CD4-positive, CD25-positive, alpha-beta regulatory T cell (primary cell): ENCODE measurements at regions not wholly inside any gene's neighbourhood (a gene's known extent, or its start where the extent isn't known, plus 50 kb on each side); places are given as distances from the start of the nearest gene placed in this dataset.
A peak's percentile ranks its signal among the peaks of the same experiment; 100 is the strongest.

Experiments
- ATAC-seq, 2 donors: fragments of 150-1000 bp; cut with Tn5 transposase; one replicate each; pipeline ENCODE4 v1.10.0; 2021; ENCODE audit warnings: low read depth in 2 of 2, moderate number of reproducible peaks in 2 of 2, moderate library complexity in 1 of 2
- DNase-seq, 3 donors: peaks; one replicate each; pipeline versions ENCODE4 v3.0.0 to v3.0.0-alpha.2; 2012 to 2022; ENCODE audit warnings: mixed read lengths in 1 of 3
- H3K27ac ChIP-seq: one replicate; pipeline ENCODE4 v1.7.0; 2013; ENCODE audit warnings: mild to moderate bottlenecking, low read length; ENCODE audit not compliant: insufficient read depth, poor library complexity, severe bottlenecking
- H3K27me3 ChIP-seq: one replicate; pipeline ENCODE4 v1.7.0; 2013; ENCODE audit warnings: low read length; ENCODE audit not compliant: control insufficient read depth, insufficient read depth
- H3K36me3 ChIP-seq: one replicate; pipeline ENCODE4 v1.7.0; 2013; ENCODE audit warnings: mild to moderate bottlenecking, low read length, moderate library complexity; ENCODE audit not compliant: control insufficient read depth, insufficient read depth
- H3K4me1 ChIP-seq: 2 replicates; pipeline ENCODE4 v1.7.0; 2013; ENCODE audit warnings: mild to moderate bottlenecking, low read length; ENCODE audit not compliant: insufficient read depth, control insufficient read depth, poor library complexity, severe bottlenecking
- H3K4me3 ChIP-seq: one replicate; pipeline ENCODE4 v1.7.0; 2013; ENCODE audit warnings: low read depth, mild to moderate bottlenecking, low read length, moderate library complexity
- H3K9me3 ChIP-seq, 2 experiments: 1 replicate in 1 of 2; 2 replicates in 1 of 2; pipeline ENCODE4 v1.7.0; 2013; ENCODE audit warnings: low read length in 2 of 2, mild to moderate bottlenecking in 1 of 2, moderate library complexity in 1 of 2; ENCODE audit not compliant: control insufficient read depth in 2 of 2
- H3K27ac Mint-ChIP-seq, 3 donors: one replicate each; pipeline ENCODE4 v1.8.0; 2020 to 2022; ENCODE audit warnings: mild to moderate bottlenecking in 3 of 3, mixed read lengths in 3 of 3, moderate library complexity in 2 of 3
- H3K27me3 Mint-ChIP-seq: one replicate; pipeline ENCODE4 v1.8.0; 2022; ENCODE audit warnings: mild to moderate bottlenecking, mixed read lengths
- H3K36me3 Mint-ChIP-seq: one replicate; pipeline ENCODE4 v1.8.0; 2020; ENCODE audit warnings: mixed read lengths
- H3K4me1 Mint-ChIP-seq, 4 donors: one replicate each; pipeline ENCODE4 v1.8.0; 2020 to 2022; ENCODE audit warnings: mixed read lengths in 4 of 4, mild to moderate bottlenecking in 1 of 4
- H3K4me3 Mint-ChIP-seq, 4 donors: one replicate each; pipeline ENCODE4 v1.8.0; 2020 to 2022; ENCODE audit warnings: mild to moderate bottlenecking in 4 of 4, mixed read lengths in 4 of 4, moderate library complexity in 3 of 4
- H3K9me3 Mint-ChIP-seq, 7 donors: one replicate each; pipeline ENCODE4 v1.8.0; 2020 to 2022; ENCODE audit warnings: mixed read lengths in 7 of 7, mild to moderate bottlenecking in 3 of 7, moderate library complexity in 2 of 7

GRCh38 chr2:239687441-239687840 is 286.6 kb upstream of the HDAC4 start:
- Histone ChIP-seq H3K9me3 (no peaks in the 10 kb centered on the region), H3K27ac (no peak overlapping the region), H3K36me3 (no peaks in the 10 kb centered on the region), H3K4me1 (no peaks in the 10 kb centered on the region), H3K27me3 (peaks cover 4% of the 10 kb centered on the region), H3K4me3 (no peak overlapping the region)
- Mint-ChIP-seq H3K27me3 (peaks cover 11% of the 10 kb centered on the region), H3K9me3 (peaks cover 0 to 6% (median 0%) of the 10 kb centered on the region in 7 donors), H3K36me3 (no peaks in the 10 kb centered on the region), H3K27ac (no peak overlapping the region), H3K4me1 (no peaks in the 10 kb centered on the region), H3K4me3 (no peak overlapping the region)
- ATAC-seq (no peak), DNase-seq (no peak)

DNA sequence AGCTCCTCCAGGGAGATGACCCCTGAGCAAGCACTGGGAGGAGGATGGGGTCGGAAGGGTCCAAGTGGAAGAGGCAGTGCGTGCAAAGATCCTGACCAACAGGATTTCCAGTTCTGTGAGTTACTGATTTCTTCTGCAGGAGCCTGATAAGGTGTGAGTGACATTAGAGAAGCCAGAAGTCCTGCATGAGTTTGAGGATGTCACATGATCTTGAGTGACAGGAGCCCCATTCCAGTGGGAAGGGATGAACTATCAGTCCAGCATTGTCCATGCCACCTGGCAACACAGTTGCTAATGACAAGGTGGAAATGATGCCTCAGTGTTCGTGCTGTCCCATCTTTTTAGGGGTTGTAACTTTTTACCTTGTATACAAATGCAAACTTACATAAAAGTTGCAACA is 285.1 kb upstream of the HDAC4 start:
- H3K4me3 Mint-ChIP-seq: no peak overlapping the region
- Histone ChIP-seq H3K27ac (no peak overlapping the region), H3K36me3 (no peaks in the 10 kb centered on the region), H3K27me3 (peaks cover 9% of the 10 kb centered on the region), H3K4me3 (no peak overlapping the region), H3K4me1 (no peaks in the 10 kb centered on the region), H3K9me3 (no peaks in the 10 kb centered on the region)
- H3K27ac Mint-ChIP-seq: no peak overlapping the region
- H3K4me1 Mint-ChIP-seq: no peaks in the 10 kb centered on the region
- ATAC-seq (no peak), DNase-seq (no peak)
- H3K27me3 Mint-ChIP-seq: peaks cover 26% of the 10 kb centered on the region
- H3K36me3 Mint-ChIP-seq: no peaks in the 10 kb centered on the region
- H3K9me3 Mint-ChIP-seq: peaks cover 0 to 7% (median 1%) of the 10 kb centered on the region in 7 donors

DNA sequence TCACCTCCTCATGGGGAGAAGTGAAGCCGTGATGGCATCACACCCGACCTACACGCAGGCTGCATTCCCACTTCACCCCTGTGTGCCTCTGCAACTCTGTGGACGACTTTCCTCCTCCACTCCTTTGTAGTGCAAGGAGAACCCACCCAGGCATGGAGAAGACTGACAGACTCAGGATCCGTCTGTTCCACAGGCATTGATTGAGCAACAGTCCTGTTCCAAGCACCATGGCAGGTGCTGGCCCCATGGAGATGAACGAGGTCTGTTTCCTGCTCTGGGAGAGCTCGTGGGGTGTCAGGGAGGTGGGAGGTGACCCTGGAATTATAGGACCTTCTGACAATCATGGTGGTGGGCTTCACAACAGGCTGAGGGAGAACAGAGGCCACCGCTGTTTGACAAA is 284.7 kb upstream of the HDAC4 start:
- peaks cover 29% of the 10 kb centered on the region for H3K27me3 Mint-ChIP-seq
- no peak overlapping the region for H3K27ac Mint-ChIP-seq
- H3K36me3 ChIP-seq: no peaks in the 10 kb centered on the region
- H3K9me3 Mint-ChIP-seq: peaks cover 0 to 9% (median 1%) of the 10 kb centered on the region in 7 donors
- no peak for DNase-seq
- no peaks in the 10 kb centered on the region for H3K9me3 ChIP-seq
- no peak overlapping the region for H3K27ac ChIP-seq
- peaks cover 9% of the 10 kb centered on the region for H3K27me3 ChIP-seq
- H3K4me1 Mint-ChIP-seq: no peaks in the 10 kb centered on the region
- H3K4me3 ChIP-seq: no peak overlapping the region
- H3K36me3 Mint-ChIP-seq: no peaks in the 10 kb centered on the region
- H3K4me1 ChIP-seq: no peaks in the 10 kb centered on the region
- no peak for ATAC-seq
- H3K4me3 Mint-ChIP-seq: no peak overlapping the region

GRCh38 chr2:239684996-239685395 is 284.2 kb upstream of the HDAC4 start:
- Histone ChIP-seq H3K27me3 (peaks cover 9% of the 10 kb centered on the region), H3K27ac (no peak overlapping the region), H3K36me3 (no peaks in the 10 kb centered on the region), H3K4me3 (no peak overlapping the region), H3K4me1 (no peaks in the 10 kb centered on the region), H3K9me3 (no peaks in the 10 kb centered on the region)
- H3K27ac Mint-ChIP-seq: no peak overlapping the region
- no peak for DNase-seq
- no peaks in the 10 kb centered on the region for H3K4me1 Mint-ChIP-seq
- peaks cover 29% of the 10 kb centered on the region for H3K27me3 Mint-ChIP-seq
- ATAC-seq: no peak
- no peaks in the 10 kb centered on the region for H3K36me3 Mint-ChIP-seq
- H3K9me3 Mint-ChIP-seq: peaks cover 0 to 11% (median 1%) of the 10 kb centered on the region in 7 donors
- no peak overlapping the region for H3K4me3 Mint-ChIP-seq

- H3K27me3 ChIP-seq: peaks cover 9% of the 10 kb centered on the region
- H3K4me3 Mint-ChIP-seq: no peak overlapping the region
- peaks cover 0 to 12% (median 1%) of the 10 kb centered on the region in 7 donors for H3K9me3 Mint-ChIP-seq
- H3K4me1 ChIP-seq: no peaks in the 10 kb centered on the region
- no peaks in the 10 kb centered on the region for H3K4me1 Mint-ChIP-seq
- no peak for ATAC-seq
- no peak for DNase-seq
- H3K36me3 ChIP-seq: no peaks in the 10 kb centered on the region
- no peaks in the 10 kb centered on the region for H3K9me3 ChIP-seq
- no peaks in the 10 kb centered on the region for H3K36me3 Mint-ChIP-seq
- no peak overlapping the region for H3K4me3 ChIP-seq
- H3K27me3 Mint-ChIP-seq: peaks cover 27% of the 10 kb centered on the region
- no peak overlapping the region for H3K27ac Mint-ChIP-seq
- no peak overlapping the region for H3K27ac ChIP-seq
Measured at GRCh38 chr2:239684271-239684810, 283.5 kb upstream of the HDAC4 start.

- ATAC-seq (no peak), DNase-seq (no peak)
- H3K27ac Mint-ChIP-seq: no peak overlapping the region
- H3K4me3 Mint-ChIP-seq: no peak overlapping the region
- Histone ChIP-seq H3K4me3 (no peak overlapping the region), H3K4me1 (no peaks in the 10 kb centered on the region), H3K27ac (no peak overlapping the region), H3K27me3 (peaks cover 9% of the 10 kb centered on the region), H3K9me3 (no peaks in the 10 kb centered on the region), H3K36me3 (no peaks in the 10 kb centered on the region)
- peaks cover 0 to 12% (median 1%) of the 10 kb centered on the region in 7 donors for H3K9me3 Mint-ChIP-seq
- no peaks in the 10 kb centered on the region for H3K36me3 Mint-ChIP-seq
- no peaks in the 10 kb centered on the region for H3K4me1 Mint-ChIP-seq
- peaks cover 25% of the 10 kb centered on the region for H3K27me3 Mint-ChIP-seq
Measured at GRCh38 chr2:239682518-239682917, 281.7 kb upstream of the HDAC4 start.

GRCh38 chr2:239679755-239680154 is 278.9 kb upstream of the HDAC4 start:
- Histone ChIP-seq H3K4me1 (no peaks in the 10 kb centered on the region), H3K36me3 (no peaks in the 10 kb centered on the region), H3K4me3 (no peak overlapping the region), H3K27me3 (peaks cover 9% of the 10 kb centered on the region), H3K9me3 (no peaks in the 10 kb centered on the region), H3K27ac (no peak overlapping the region)
- Mint-ChIP-seq H3K9me3 (peaks cover 0 to 12% (median 1%) of the 10 kb centered on the region in 7 donors), H3K4me1 (no peaks in the 10 kb centered on the region), H3K27ac (no peak overlapping the region), H3K4me3 (no peak overlapping the region), H3K36me3 (no peaks in the 10 kb centered on the region), H3K27me3 (peaks cover 28% of the 10 kb centered on the region)
- DNase-seq (no peak), ATAC-seq (no peak)

- Histone ChIP-seq H3K27ac (no peak overlapping the region), H3K4me1 (no peaks in the 10 kb centered on the region), H3K4me3 (no peak overlapping the region), H3K36me3 (no peaks in the 10 kb centered on the region), H3K9me3 (no peaks in the 10 kb centered on the region), H3K27me3 (peaks cover 7% of the 10 kb centered on the region)
- no peaks in the 10 kb centered on the region for H3K4me1 Mint-ChIP-seq
- H3K36me3 Mint-ChIP-seq: no peaks in the 10 kb centered on the region
- H3K4me3 Mint-ChIP-seq: peak overlapping the region in 1 of 4 donors; percentile 2
- DNase-seq: no peak
- H3K9me3 Mint-ChIP-seq: peaks cover 0 to 12% (median 0%) of the 10 kb centered on the region in 7 donors
- no peak overlapping the region for H3K27ac Mint-ChIP-seq
- no peak for ATAC-seq
- H3K27me3 Mint-ChIP-seq: peaks cover 28% of the 10 kb centered on the region
Measured at GRCh38 chr2:239678666-239679296, 278.0 kb upstream of the HDAC4 start.
